ENCODE measurements at regions not wholly inside any gene's neighbourhood (a gene's known extent, or its start where the extent isn't known, plus 50 kb on each side); places are given as distances from the start of the nearest gene placed in this dataset.

- no peak for TF ChIP-seq CTCF (optimal IDR thresholded peaks at IDR 0.05 in 1 of 3, IDR thresholded peaks at IDR 0.05 in 1 of 3, conservative IDR thresholded peaks at IDR 0.05 in 1 of 3; ENCODE audit: extremely low read depth in 1 of 3, insufficient read depth in 2 of 3, low read length in 3 of 3)
- TF ChIP-seq EZH2 (IDR thresholded peaks at IDR 0.05; ENCODE audit: low read length): no peak
Observed at GRCh38 chr3:153820035-153820434, 301.2 kb upstream of the ARHGEF26 start.
